Calu3 (cell line): ENCODE measurements at regions not wholly inside any gene's neighbourhood (a gene's known extent, or its start where the extent isn't known, plus 50 kb on each side); places are given as distances from the start of the nearest gene placed in this dataset.

Experiments used
- BruUV-seq: library from RNA; stranded (reverse); fragments of 400-500 nt; replicated peaks from 2 replicates; lab custom pipeline; 2021; lab: Mats Ljungman, UMichigan
- CTCF ChIA-PET: fragments of 300-600 bp; sonication (Branson Sonifier 250); formaldehyde crosslinking; loops from one replicate; lab custom pipeline; 2022; ENCODE audit warnings: antibody characterized with exemption; lab: Charles Lee
- DNase-seq: peaks from one replicate; pipeline ENCODE4 v3.0.0; 2022
- H3K27ac Mint-ChIP-seq: one replicate; pipeline ENCODE4 v1.8.0; 2022; ENCODE audit warnings: mixed read lengths; ENCODE audit not compliant: unreplicated experiment
- H3K27me3 Mint-ChIP-seq: one replicate; pipeline ENCODE4 v1.8.0; 2022; ENCODE audit warnings: mixed read lengths; ENCODE audit not compliant: unreplicated experiment
- H3K36me3 Mint-ChIP-seq: one replicate; pipeline ENCODE4 v1.8.0; 2022; ENCODE audit warnings: mild to moderate bottlenecking, moderate library complexity, mixed read lengths; ENCODE audit not compliant: insufficient read depth, unreplicated experiment
- H3K4me1 Mint-ChIP-seq: one replicate; pipeline ENCODE4 v1.8.0; 2022; ENCODE audit warnings: mild to moderate bottlenecking, low read depth, mixed read lengths; ENCODE audit not compliant: unreplicated experiment
- H3K4me3 Mint-ChIP-seq: one replicate; pipeline ENCODE4 v1.8.0; 2022; ENCODE audit warnings: mild to moderate bottlenecking, low read depth, moderate library complexity, mixed read lengths; ENCODE audit not compliant: unreplicated experiment
- H3K9me3 Mint-ChIP-seq: one replicate; pipeline ENCODE4 v1.8.0; 2022; ENCODE audit warnings: low read depth, mixed read lengths; ENCODE audit not compliant: unreplicated experiment
- CTCF ChIP-seq: fragments of 200-600 bp; IDR thresholded peaks from one replicate; pipeline ENCODE4 v1.8.0; 2022; ENCODE audit warnings: antibody characterized with exemption; ENCODE audit not compliant: unreplicated experiment
- intact Hi-C: fragments of 100-400 bp; cut with micrococcal nuclease; formaldehyde crosslinking; loops from one replicate; pipeline ENCODE4 v1.10.0; 2022; ENCODE audit not compliant: unreplicated experiment

- no TSS peak for BruUV-seq
- Mint-ChIP-seq H3K27ac (no peak overlapping the region), H3K4me1 (no peaks in the 10 kb centered on the region), H3K27me3 (no peaks in the 10 kb centered on the region), H3K36me3 (no peaks in the 10 kb centered on the region), H3K9me3 (peaks cover 2% of the 10 kb centered on the region), H3K4me3 (no peak overlapping the region)
- no peak for TF ChIP-seq CTCF
- CTCF ChIA-PET: no interaction called here
- no peak for DNase-seq
- intact Hi-C loops: loop anchor here (1.0 to 10.0 kb wide), 2 partner anchors 136 to 231 kb away; no protein-coding TSS in a partner anchor
These were observed 201.0 kb upstream of the NEIL3 start for GRCh38 chr4:177108708-177109107.

- H3K27ac Mint-ChIP-seq: no peak overlapping the region
- peaks cover 2% of the 10 kb centered on the region for H3K9me3 Mint-ChIP-seq
- H3K27me3 Mint-ChIP-seq: no peaks in the 10 kb centered on the region
- no peak for TF ChIP-seq CTCF
- no peaks in the 10 kb centered on the region for H3K36me3 Mint-ChIP-seq
- intact Hi-C loops: loop anchor here (10.0 kb wide), 1 partner anchor 135 kb away; no protein-coding TSS in a partner anchor
- CTCF ChIA-PET: no interaction called here
- DNase-seq: no peak
- no TSS peak for BruUV-seq
- no peak overlapping the region for H3K4me3 Mint-ChIP-seq
- H3K4me1 Mint-ChIP-seq: no peaks in the 10 kb centered on the region
These were observed 199.9 kb upstream of the NEIL3 start for GRCh38 chr4:177109769-177110168.

- no peak for TF ChIP-seq CTCF
- intact Hi-C loops: no loop called here
- BruUV-seq: no TSS peak
- Mint-ChIP-seq H3K4me1 (no peaks in the 10 kb centered on the region), H3K9me3 (no peaks in the 10 kb centered on the region), H3K27me3 (no peaks in the 10 kb centered on the region), H3K4me3 (no peak overlapping the region), H3K36me3 (no peaks in the 10 kb centered on the region), H3K27ac (no peak overlapping the region)
- DNase-seq: no peak
- CTCF ChIA-PET: no interaction called here
These were observed 193.5 kb upstream of the NEIL3 start for GRCh38 chr4:177116161-177116560.

- H3K9me3 Mint-ChIP-seq: no peaks in the 10 kb centered on the region
- H3K4me1 Mint-ChIP-seq: no peaks in the 10 kb centered on the region
- intact Hi-C loops: no loop called here
- H3K4me3 Mint-ChIP-seq: no peak overlapping the region
- no peaks in the 10 kb centered on the region for H3K27me3 Mint-ChIP-seq
- BruUV-seq: no TSS peak
- H3K27ac Mint-ChIP-seq: no peak overlapping the region
- TF ChIP-seq CTCF: no peak
- CTCF ChIA-PET: no interaction called here
- DNase-seq: no peak
- H3K36me3 Mint-ChIP-seq: no peaks in the 10 kb centered on the region
These were observed 192.4 kb upstream of the NEIL3 start for GRCh38 chr4:177117256-177117655.
